CD4-positive, alpha-beta T cell treated with Interleukin-4 for 1 hour (primary cell): ENCODE measurements at regions not wholly inside any gene's neighbourhood (a gene's known extent, or its start where the extent isn't known, plus 50 kb on each side); places are given as distances from the start of the nearest gene placed in this dataset.

ENCODE experiments used
- DNase-seq, 2 donors: peaks; one replicate each; pipeline ENCODE4 v3.0.0-alpha.2; 2020 to 2022

DNA sequence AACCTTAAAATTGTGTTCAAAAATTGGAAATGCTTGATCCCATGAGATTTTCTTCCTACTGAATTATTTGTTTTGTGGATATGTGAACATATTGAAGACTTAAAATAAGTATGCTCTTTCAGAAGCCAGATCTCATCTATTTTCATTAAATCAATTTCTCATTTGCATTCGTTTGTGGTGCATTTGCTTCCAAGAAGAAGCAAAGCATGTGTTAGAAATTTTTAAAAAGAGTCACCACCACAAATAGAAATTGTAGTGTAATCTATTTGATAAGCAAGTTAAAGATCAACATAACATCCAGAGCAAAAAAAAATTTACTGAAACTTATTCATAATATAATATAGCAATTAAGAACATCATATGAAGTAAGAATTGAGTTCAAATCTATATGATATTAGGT, 300.9 kb upstream of the SYT4 start:
- no peak for DNase-seq

DNA sequence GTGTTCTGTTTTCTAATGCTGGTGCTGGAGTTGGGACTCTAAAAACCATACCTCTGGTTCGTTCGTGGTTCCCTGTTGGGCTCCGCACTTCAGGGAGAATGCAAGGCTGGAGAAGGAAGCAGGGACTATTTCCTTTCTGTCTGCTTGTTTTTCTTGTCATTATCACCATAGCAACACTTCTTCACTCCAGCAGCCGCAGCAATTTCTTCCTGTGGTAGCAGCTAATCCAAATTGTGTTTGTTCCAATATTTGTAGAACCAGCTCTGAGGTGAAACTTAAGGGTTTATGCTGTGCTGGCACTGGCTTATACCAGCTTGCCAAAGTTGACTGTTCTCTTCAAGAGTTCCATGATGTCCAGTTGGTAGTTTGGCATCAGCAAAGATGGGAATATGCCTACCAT, 301.4 kb upstream of the SYT4 start:
- no peak for DNase-seq

DNA sequence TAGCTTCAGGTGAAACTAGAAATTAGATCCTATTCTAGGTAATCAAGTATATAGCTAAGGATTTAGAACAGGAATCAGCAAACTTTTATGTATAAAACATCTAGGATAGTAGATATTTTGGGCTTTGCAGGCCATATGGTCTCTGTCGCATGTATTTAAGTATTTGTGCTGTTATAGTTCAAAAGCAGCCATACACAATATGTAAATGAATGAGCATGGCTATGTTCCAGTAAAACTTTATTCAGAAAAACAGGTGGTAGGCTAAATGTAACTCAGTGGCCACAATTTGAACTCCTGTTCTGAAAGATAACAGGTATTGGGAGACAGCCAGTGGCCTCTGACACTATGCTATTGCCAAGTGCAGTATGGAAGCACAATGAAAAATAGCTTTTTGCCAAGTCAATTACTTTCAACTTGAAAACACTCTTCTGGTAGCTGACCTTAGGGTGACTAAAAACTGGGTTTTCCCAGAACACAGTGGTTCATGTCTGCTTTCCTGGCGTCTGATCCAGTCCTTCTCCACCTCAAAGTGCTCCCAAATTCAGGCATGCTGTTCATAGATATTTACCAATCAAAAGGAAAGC, 304.7 kb upstream of the SYT4 start:
- no peak for DNase-seq

DNA sequence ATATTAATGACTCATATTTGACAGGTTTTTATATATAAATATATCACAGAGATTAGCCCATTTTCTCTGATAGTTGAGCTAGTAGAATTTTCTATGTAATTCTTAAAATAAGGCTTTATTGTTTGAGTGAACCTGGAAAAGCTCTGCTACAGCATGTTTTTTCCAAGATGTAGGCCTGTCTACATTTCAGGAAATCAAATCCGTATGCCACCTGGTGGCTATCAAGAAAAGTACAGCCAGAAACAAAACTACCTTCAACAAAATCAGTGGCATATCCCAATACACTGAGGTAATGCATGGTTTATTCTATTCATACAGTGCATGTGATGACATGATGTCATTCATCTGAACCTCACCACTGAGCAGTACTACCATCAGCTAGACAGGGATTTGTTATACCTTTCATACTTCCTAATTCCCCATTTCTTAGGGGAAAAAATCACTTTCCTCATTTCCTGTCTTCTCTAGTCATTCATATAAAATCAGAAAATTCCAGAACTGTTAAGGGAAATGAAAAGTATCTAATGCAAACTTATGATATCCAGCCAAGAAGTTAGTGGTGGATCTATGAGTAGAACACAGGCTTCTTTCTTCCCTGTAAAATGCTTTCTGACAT, 310.4 kb upstream of the SYT4 start:
- DNase-seq, result peak in 1 of 2 donors; percentile 10

DNA sequence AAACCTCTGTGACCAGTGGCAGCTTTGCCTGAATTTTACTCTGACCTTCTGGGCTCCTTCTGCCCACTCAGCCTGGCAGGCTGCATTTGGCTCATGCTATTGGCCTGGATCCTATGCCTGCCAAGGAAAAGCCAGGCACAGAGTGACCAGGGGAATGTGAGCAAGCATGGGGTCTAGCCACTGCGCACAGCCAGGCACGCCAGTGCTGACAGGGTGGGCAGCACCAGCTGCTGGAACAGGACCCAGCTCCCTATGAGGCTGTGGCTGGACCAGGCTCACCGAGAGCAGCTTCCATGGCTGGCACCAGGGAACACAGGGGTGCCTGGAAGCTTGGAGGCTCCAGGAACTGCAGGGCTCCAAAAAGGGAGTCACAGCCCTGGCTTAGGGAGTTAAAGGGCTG, 311.5 kb upstream of the SYT4 start:
- DNase-seq, result no peak

DNA sequence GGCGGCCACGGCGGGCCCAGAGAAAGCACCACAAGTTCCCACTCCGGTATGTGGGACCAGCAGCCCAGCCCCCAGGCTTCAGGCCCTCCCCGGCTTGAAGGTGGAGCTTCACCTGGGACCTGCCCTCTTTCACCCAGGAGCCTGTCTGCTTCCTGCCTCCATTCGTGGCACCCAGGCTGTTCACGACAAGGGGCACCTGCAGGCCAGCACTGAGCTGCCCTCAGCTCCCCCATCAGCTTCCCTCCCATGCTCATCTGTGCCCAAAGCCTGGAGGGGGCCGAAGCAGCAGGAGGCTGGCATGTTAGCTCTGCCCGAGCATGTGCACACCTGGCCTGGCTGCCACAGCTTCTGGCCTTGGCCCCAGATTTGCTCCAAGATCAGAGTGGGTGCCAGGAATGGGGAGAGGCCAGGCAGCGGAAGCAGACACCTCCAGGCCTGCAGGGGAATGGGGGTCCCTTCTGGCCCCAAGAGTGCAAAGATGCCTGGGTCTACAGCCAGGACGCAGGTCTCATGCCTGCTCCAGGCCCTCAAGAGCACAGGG, 312.4 kb upstream of the SYT4 start:
- no peak for DNase-seq

DNA sequence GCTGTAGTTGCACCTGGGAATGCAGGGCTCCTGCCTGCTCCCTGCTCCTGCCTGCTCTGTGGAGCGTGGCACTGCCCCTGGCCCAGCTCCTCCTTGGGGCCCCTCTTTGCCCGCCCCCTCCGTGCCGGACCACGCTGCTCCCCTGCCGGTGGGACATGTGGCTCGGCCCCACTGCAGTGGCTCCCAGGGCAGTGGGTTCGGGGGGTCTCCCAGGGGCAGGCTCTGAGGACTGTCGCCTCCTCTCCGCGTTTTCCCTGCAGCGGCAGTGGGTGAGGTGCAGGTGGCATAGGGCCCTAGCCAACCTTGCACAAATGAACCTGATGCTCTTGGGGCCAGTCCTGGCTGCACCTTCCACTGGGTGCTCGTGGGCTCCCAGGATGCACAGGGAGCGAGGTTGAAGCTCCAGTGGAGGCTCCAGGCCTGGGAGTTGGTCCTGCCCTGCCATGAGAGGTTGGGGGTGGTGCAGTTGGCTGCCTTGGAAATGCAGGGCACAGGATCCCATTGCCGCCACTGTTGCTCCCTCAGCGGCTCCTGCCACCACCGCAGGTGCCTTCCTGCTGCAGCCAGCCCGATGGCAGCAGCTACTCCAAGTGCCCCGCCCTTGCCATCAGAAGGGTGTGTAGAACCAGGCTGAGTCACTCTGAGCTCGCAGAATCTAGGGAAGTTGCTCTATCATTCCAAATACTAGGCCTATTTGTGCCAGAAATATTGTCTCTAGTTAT, 313.1 kb upstream of the SYT4 start:
- no peak for DNase-seq

DNA sequence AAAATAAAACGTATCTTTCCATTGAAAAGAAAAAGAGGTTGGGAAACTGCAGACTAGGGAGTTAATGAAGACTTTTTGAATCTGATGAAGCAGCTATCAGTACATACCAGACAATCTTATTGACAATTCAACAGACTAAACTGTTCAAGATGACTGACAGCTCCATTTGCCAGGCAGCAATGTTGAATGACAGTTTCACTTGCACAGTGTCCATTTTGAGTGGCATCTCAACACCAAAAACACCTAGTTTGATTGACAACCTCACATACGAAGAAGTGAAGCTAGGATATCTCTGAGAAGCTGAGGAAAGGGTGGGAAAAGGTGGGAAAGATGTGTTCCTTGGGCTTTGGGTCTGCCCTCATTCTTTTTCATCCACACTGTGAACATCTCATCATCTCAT, 315.0 kb upstream of the SYT4 start:
- no peak for DNase-seq

DNA sequence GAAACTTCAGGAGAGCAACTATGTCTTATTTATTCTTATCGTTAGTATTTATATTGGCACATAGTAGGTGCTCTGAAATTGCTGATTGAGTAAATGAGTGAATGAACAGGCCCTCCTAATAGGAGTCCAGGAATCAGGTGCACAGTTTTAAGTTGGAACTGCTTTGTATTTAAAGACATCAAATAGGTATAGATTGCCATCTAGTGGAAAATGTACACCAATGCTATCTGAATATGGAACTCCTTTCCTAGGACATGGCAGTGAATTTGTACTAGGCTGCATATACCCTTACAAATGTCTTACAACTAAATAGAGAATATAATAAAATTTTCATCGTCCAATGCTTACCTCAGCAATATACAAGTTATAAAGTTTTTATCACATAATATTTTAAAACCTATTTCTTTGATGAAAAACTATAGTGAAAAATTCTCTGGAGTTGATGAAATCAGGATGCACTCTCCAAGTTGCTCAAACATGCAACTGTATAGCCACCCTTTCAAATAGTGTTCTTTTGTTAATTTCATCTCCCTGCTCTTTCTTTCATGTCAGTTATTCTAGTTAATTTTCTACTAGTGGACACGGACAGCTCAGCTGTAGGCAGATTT, 318.9 kb upstream of the SYT4 start:
- no peak for DNase-seq

DNA sequence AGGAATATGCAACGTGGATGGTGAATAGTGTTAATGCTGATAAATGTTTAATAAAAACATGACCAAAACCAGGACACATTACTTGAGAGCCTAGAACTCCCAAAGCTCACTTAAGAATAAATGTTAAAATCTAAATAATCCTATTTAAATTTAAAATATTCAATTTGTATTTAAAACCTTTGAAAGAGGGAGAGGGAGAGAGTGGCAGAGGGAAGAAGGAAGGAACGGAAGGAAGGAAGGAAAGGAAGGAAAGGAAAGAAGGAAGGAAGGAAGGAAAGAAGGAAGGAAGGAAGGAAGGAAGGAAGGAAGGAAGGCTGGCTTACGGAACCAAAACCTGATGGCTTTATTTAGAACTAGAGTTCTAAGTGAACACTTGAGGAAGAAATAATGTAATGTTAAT, 324.1 kb upstream of the SYT4 start:
- no peak for DNase-seq

DNA sequence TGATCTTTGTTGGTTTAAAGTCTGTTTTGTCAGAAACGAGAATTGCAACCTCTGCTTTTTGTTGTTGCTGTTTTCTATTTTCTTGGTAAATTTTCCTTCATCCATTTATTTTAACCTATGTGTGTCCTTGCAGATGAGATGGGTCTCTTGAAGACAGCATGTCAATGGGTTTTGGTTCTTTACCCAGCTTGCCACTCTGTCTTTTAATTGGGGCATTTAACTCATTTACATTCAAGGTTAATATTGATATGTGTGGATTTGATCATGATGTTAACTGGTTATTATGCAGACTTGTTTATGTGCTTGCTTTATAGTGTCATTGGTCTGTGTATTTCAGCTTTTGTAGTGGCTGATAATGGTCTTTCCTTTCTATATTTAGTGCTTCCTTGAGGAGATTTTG, 327.9 kb upstream of the SYT4 start:
- no peak for DNase-seq

DNA sequence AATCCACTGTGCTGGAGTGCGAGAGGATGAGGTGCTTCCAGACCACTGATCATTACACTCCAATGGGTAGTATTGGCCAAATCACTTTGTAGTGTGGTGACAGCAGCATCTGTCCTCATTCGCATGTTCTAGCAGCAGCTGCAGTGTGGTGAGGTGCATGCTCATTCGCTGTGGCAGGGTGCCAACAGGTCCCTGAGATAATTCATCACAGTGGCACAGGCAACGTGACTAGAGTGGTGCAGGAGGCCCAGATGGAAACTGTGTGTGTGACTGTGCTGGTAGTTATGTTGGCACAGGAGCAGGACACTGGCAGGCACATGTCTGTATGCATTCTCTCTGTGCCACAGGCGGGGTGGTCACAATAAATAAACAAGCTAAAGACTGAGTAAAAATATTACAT, 329.5 kb upstream of the SYT4 start:
- no peak for DNase-seq

DNA sequence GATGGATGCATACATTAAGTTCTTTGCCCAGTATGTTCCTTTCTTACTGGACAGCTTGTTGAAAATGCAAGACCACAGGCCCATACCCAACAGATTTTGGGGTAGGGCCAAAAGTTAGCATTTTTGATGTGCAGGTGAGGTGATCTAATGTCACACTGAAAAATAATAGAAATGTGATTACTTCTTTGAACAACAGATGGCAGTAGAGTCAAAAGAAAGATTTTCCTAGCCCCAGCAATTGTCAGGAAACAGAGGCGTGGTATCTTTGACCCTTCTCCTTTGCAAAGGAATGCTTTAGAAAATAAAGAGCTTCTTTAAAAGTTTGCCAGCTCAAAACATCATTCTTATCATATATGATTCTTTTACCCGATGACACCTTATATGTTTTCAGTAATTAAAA, 343.6 kb upstream of the SYT4 start:
- DNase-seq, result peak in 1 of 2 donors; percentile 1

DNA sequence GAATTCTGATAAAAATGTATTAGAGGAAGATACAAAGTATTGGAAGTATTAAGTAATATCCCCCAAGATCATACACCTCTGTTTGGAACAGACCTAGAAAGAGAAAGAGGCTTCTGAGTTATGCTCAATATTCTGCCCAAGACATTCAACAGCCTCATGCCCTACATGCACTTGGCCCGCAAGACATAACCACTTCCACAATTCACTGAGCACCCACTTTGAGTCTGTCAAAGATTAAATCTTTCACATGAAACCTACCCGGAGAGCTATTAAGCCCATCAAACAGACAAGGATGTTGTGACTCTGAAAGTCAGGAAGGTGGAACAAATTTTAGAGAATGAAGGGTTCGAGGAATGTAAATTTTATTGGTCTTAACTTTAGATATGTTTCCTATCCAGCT, 344.7 kb upstream of the SYT4 start:
- no peak for DNase-seq

DNA sequence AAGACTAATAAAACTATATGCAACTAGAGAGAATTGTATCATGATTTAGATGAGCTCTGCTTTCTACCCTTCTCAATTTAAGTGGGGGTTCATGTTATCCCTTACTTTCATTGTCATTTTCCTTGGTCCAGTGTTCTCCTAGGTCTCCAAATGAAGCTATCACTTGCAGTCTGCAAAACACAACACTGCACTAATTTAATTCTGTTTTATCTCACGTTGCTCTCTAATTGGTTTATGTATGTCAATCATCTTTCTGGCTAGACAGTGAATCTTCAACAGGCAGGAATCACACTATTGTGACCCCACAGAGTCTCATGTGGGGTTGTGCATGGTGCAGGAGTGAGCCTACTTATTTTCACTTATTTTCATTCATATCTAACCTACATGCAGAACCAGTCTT, 348.3 kb upstream of the SYT4 start:
- no peak for DNase-seq

DNA sequence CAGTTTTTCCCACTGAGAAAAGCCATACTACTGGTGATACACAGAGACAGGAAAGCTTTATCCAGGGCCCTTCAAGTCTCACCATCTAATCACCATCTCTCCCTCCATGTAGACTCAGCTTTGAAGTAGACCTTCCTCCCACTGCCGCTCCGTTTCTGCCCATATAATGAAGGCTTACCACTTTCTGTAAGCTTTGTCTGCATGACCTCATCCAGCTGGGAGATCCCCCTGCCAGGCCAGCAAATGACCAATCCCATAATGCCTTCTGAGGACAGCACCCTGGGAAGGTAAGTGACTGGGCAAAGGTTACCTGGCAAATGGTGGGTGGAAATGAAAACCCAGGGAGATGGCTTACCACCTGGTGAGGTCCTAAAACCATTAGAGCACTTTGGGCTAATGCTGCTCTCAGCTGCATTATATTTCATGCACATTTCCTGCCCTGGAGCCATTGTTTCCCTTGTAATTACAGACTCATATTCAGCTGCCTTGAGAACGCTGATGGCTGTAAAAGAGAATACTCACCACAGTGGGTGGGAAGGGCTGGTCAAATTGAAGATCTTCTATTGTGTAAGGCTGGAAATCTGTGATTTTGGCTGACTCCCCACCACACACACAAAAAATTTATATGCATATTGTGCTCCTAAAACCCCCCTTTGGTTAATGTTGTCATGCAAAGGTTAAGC, 350.7 kb upstream of the SYT4 start:
- DNase-seq, result no peak

DNA sequence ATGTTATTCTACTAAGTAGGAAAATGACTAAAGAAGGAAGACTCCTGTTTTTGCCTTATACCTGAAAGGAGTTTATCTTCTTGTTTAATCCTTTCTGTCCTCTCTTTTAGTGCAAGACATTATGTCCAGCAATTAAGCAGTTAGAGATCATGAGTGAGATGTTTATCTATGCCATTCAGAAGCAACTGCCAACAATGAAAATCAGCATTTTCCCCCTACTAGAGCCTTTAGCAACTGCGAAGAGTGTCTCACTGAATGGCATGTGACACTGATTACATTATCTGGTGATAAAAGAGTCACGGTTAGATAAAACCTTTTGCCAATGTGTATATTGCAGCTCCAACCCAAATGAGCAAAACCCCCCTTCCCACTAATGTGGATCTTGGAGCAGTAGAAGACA, 357.7 kb upstream of the SYT4 start:
- no peak for DNase-seq

DNA sequence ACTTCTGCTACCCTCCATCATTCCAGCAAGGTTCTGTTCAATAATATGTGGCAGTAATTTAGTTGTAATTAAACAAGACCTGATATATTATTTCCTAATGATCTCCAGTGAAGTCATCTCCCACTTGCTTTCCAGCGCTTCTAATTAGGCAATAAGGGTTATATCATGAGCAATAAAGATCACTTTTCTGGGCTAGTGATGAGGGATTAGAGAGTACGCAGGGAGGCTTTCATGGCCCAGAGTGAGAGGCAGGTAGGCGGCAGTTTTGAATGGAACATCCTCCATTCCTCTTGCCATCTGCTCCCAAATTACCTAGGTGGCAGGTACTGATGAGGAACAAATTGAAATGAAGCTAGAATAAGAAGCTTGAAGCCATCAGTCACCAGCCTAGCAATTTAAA, 358.1 kb upstream of the SYT4 start:
- no peak for DNase-seq

DNA sequence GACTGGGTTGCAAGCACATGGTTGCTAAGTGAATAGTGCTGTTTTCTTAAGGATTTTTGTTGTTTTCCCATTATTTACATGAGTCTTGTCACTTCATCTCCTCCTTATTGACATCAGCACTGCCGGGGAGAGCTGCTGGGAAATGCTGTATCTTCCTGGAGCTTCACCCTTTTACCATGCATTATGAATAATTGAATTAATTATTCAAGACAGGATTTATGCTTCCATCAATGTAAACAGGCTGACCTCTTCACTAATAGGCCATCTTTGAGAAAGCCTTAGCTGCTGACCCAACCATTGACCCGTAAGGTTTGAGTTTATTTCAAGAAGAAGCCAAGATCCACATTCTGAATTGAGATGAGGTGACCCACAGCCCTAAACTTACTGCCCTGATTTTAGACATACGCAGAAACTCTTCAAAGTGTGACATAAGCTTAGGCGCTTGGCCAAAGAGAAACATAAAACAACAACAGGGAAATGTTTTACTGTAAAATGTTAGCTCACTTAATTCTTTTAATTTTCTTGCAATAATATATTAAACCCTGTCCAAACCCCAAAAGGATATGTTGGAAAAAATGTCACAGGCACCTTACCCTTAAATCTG, 365.5 kb upstream of the SYT4 start:
- DNase-seq, result no peak

DNA sequence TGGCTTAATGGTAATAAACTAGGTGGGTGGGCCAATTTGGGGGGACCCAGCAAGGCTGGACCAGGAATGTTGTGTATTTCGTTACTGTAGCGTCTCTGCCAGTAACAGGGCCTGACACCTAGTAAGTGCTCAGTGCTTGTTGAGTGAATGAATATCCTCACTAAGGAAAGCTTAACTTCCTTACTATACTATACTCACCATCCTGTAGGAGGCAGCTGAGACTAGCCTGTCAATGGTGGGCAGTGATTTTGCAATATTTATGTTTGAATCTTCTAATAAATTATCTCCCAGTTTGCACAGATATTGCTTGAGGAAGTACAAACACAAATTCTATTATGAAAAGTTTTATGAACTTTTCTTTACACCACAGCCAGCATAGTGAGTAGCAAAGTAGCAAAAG, 370.7 kb upstream of the SYT4 start:
- DNase-seq, result no peak

DNA sequence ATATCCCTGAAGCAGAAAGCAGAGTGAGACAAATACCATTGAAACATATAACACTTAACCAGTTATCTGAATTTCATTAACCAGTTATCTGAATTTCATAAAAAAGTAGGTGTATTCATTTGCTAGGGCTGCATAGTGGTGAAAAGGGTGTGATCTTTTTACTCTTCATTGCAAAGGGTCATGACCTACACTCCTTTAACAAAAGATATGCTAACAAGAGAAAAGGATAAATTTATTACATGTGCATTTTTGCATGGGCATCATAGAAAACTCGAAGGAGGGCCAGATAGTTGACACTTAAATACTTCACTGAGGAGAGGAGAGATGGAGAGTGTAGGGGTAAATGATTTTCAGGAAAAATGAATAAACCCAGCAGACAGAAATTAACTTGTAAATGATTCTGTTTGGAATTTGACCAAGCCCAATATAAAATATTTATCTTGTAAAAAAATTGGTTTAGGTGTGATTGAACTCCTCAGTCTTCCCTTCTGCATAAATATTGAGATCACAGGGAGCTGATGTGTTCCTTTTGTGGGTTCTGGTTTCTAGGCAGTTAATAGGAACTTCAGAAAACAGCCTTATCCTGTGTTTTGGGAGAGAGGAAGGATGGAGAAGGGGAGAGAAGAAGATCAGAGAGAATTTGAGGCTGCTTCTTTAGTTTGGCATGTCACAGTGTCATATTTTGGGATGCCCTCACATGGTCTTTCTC, 372.5 kb upstream of the SYT4 start:
- DNase-seq, result no peak

DNA sequence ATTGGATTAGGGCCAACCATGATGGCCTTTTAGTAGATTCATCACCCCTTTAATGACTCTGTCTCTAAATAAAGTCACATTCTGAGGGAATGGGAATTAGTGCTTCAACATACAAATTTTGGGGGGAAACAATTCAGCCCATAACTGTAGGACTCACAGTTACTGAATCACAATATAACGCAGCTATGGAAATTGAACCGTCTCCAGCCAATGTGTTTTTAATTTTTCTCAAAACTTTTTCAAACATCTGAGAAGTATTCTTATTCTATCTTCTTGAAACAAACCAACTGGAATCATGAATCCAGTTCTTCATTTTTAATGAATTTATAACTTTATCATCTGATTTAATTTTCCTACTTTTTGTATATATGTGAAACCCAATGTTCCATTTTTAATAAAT, 373.1 kb upstream of the SYT4 start:
- DNase-seq, result no peak
